ENCODE measurements at regions not wholly inside any gene's neighbourhood (a gene's known extent, or its start where the extent isn't known, plus 50 kb on each side); places are given as distances from the start of the nearest gene placed in this dataset.

- TF ChIP-seq, protein P1, sequence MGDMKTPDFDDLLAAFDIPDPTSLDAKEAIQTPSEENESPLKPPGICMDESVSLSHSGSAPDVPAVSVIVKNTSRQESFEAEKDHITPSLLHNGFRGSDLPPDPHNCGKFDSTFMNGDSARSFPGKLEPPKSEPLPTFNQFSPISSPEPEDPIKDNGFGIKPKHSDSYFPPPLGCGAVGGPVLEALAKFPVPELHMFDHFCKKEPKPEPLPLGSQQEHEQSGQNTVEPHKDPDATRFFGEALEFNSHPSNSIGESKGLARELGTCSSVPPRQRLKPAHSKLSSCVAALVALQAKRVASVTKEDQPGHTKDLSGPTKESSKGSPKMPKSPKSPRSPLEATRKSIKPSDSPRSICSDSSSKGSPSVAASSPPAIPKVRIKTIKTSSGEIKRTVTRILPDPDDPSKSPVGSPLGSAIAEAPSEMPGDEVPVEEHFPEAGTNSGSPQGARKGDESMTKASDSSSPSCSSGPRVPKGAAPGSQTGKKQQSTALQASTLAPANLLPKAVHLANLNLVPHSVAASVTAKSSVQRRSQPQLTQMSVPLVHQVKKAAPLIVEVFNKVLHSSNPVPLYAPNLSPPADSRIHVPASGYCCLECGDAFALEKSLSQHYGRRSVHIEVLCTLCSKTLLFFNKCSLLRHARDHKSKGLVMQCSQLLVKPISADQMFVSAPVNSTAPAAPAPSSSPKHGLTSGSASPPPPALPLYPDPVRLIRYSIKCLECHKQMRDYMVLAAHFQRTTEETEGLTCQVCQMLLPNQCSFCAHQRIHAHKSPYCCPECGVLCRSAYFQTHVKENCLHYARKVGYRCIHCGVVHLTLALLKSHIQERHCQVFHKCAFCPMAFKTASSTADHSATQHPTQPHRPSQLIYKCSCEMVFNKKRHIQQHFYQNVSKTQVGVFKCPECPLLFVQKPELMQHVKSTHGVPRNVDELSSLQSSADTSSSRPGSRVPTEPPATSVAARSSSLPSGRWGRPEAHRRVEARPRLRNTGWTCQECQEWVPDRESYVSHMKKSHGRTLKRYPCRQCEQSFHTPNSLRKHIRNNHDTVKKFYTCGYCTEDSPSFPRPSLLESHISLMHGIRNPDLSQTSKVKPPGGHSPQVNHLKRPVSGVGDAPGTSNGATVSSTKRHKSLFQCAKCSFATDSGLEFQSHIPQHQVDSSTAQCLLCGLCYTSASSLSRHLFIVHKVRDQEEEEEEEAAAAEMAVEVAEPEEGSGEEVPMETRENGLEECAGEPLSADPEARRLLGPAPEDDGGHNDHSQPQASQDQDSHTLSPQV (IDR thresholded peaks at IDR 0.05), result no peak
- TF ChIP-seq ZSCAN29 (IDR thresholded peaks at IDR 0.05) (no peak), ZNF224 (CRISPR knock-in tag; IDR thresholded peaks at IDR 0.05) (no peak), PRPF4 (IDR thresholded peaks at IDR 0.05; ENCODE audit: insufficient read depth, low read depth, low read length, poor library complexity, severe bottlenecking) (no peak), THAP7 (CRISPR knock-in tag; IDR thresholded peaks at IDR 0.05) (no peak), PRDM10 (IDR thresholded peaks at IDR 0.05; ENCODE audit: partially characterized antibody) (no peak), CBX5 (IDR thresholded peaks at IDR 0.05; ENCODE audit: borderline replicate concordance, low read depth) (no peak), ZNF197 (CRISPR knock-in tag; IDR thresholded peaks at IDR 0.05; ENCODE audit: low read depth) (no peak), NRF1 (conservative IDR thresholded peaks at IDR 0.05 in 1 of 2, IDR thresholded peaks at IDR 0.05 in 1 of 2) (no peak), IRF2 (CRISPR knock-in tag; IDR thresholded peaks at IDR 0.05) (no peak), TCF7L2 (IDR thresholded peaks at IDR 0.05; ENCODE audit: low read depth, low read length) (no peak), LEF1 (IDR thresholded peaks at IDR 0.05) (no peak), JUND (IDR thresholded peaks at IDR 0.05; ENCODE audit: borderline replicate concordance, low read depth, low read length) (peak; percentile 41; the same call in 1 of the 2 replicates), JUND (tag; IDR thresholded peaks at IDR 0.05; ENCODE audit: borderline replicate concordance, low read depth, low read length) (no peak), KDM5B (IDR thresholded peaks at IDR 0.05; ENCODE audit: insufficient replicate concordance, low read depth, low read length) (no peak), ATF2 (CRISPR knock-in tag; IDR thresholded peaks at IDR 0.05) (no peak), FOSL1 (tag; conservative IDR thresholded peaks at IDR 0.05) (peak; percentile 63), CXXC5 (CRISPR knock-in tag; IDR thresholded peaks at IDR 0.05) (no peak)
- TF ChIP-seq, protein P2, sequence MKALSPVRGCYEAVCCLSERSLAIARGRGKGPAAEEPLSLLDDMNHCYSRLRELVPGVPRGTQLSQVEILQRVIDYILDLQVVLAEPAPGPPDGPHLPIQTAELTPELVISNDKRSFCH (CRISPR knock-in tag; IDR thresholded peaks at IDR 0.05), result no peak
- TF ChIP-seq, protein P2 (tag; IDR thresholded peaks at IDR 0.05), result no peak
These were observed 143.1 kb upstream of the RREB1 start (continued) for GRCh38 chr6:6964675-6965074.

Data from K562 (cell line).